Liver (tissue), 8 donors: ENCODE measurements at regions not wholly inside any gene's neighbourhood (a gene's known extent, or its start where the extent isn't known, plus 50 kb on each side); places are given as distances from the start of the nearest gene placed in this dataset.

Experiments
- DNase-seq: peaks from one replicate; pipeline ENCODE4 v3.0.0-alpha.2; 2017; ENCODE audit warnings: low spot score
- H3K27ac ChIP-seq, 2 donors: one replicate each; pipeline ENCODE4 v1.7.0; 2013; ENCODE audit warnings: inconsistent platforms in 2 of 2, low read length in 2 of 2, control low read depth in 1 of 2, low read depth in 1 of 2, mild to moderate bottlenecking in 1 of 2
- H3K27me3 ChIP-seq, 4 donors: one replicate each; pipeline versions ENCODE4 v1.6.1 to v1.7.0; 2013; ENCODE audit warnings: low read length in 3 of 4, inconsistent platforms in 1 of 4, mild to moderate bottlenecking in 1 of 4, moderate library complexity in 1 of 4; ENCODE audit not compliant: control insufficient read depth in 4 of 4, insufficient read depth in 4 of 4
- H3K36me3 ChIP-seq, 4 donors: one replicate each; pipeline versions ENCODE4 v1.6.1 to v1.7.0; 2013; ENCODE audit warnings: low read length in 3 of 4, mild to moderate bottlenecking in 3 of 4, low read depth in 1 of 4, moderate library complexity in 1 of 4; ENCODE audit not compliant: control insufficient read depth in 4 of 4, insufficient read depth in 3 of 4
- H3K4me1 ChIP-seq, 4 donors: one replicate each; pipeline versions ENCODE4 v1.6.1 to v1.7.0; 2013; ENCODE audit warnings: low read length in 3 of 4, mild to moderate bottlenecking in 3 of 4, moderate library complexity in 1 of 4; ENCODE audit not compliant: control insufficient read depth in 4 of 4, insufficient read depth in 4 of 4
- H3K4me3 ChIP-seq, 3 donors: one replicate each; pipeline versions ENCODE4 v1.6.1 to v1.7.0; 2013; ENCODE audit warnings: low read length in 3 of 3, control low read depth in 1 of 3, low read depth in 1 of 3, mild to moderate bottlenecking in 1 of 3
- H3K9ac ChIP-seq, 2 donors: one replicate each; pipeline ENCODE4 v1.7.0; 2013; ENCODE audit warnings: low read length in 2 of 2, mild to moderate bottlenecking in 2 of 2, moderate library complexity in 2 of 2, control low read depth in 1 of 2, low read depth in 1 of 2
- H3K9me3 ChIP-seq, 4 donors: one replicate each; pipeline versions ENCODE4 v1.6.1 to v1.7.0; 2013; ENCODE audit warnings: low read length in 3 of 4; ENCODE audit not compliant: control insufficient read depth in 4 of 4
- EGR1 ChIP-seq, 2 donors: IDR thresholded peaks; 2 replicates each; pipeline ENCODE4 v1.6.1; 2016 to 2018; ENCODE audit warnings: antibody characterized with exemption in 2 of 2, low read depth in 2 of 2
- HNF4G ChIP-seq: IDR thresholded peaks from 2 replicates; pipeline ENCODE4 v1.6.1; 2016; ENCODE audit warnings: antibody characterized with exemption
- SP1 ChIP-seq: IDR thresholded peaks from 2 replicates; pipeline ENCODE4 v1.6.1; 2018; ENCODE audit warnings: antibody characterized with exemption, mild to moderate bottlenecking
- TAF1 ChIP-seq: conservative IDR thresholded peaks from 2 replicates; pipeline ENCODE4 v1.6.1; 2016; ENCODE audit warnings: antibody characterized with exemption, mild to moderate bottlenecking
- WGBS: extraction: QIAGEN DNeasy Blood & Tissue Kit; methylation state at CpG from one replicate; pipeline ENCODE4 v1.1.7; 2013; 5-methylcytosine and 5-hydroxymethylcytosine counted together
- TF ChIP-seq, protein P1 (sequence below): IDR thresholded peaks from 2 replicates; pipeline ENCODE4 v1.6.1; 2016; ENCODE audit warnings: antibody characterized with exemption
- TF ChIP-seq, protein P2 (sequence below): fragments of 150-350 bp; IDR thresholded peaks from 2 replicates; pipeline ENCODE4 v1.5.1; 2017; ENCODE audit warnings: improper control_type of control experiment, low read depth, low read length; ENCODE audit not compliant: missing input control
- TF ChIP-seq, protein P3 (sequence below): IDR thresholded peaks from 2 replicates; pipeline ENCODE4 v1.6.1; 2016; ENCODE audit warnings: antibody characterized with exemption
- TF ChIP-seq, protein P4 (sequence below): IDR thresholded peaks from 2 replicates; pipeline ENCODE4 v1.6.1; 2016; ENCODE audit warnings: antibody characterized with exemption, mild to moderate bottlenecking
- TF ChIP-seq, protein P5 (sequence below): IDR thresholded peaks from 2 replicates; pipeline ENCODE4 v1.6.1; 2016; ENCODE audit warnings: antibody characterized with exemption
- donor health status: healthy.
- donor health status: healthy.
- donor health status: healthy.
- donor health status: healthy.
- donor health status: healthy.

DNA sequence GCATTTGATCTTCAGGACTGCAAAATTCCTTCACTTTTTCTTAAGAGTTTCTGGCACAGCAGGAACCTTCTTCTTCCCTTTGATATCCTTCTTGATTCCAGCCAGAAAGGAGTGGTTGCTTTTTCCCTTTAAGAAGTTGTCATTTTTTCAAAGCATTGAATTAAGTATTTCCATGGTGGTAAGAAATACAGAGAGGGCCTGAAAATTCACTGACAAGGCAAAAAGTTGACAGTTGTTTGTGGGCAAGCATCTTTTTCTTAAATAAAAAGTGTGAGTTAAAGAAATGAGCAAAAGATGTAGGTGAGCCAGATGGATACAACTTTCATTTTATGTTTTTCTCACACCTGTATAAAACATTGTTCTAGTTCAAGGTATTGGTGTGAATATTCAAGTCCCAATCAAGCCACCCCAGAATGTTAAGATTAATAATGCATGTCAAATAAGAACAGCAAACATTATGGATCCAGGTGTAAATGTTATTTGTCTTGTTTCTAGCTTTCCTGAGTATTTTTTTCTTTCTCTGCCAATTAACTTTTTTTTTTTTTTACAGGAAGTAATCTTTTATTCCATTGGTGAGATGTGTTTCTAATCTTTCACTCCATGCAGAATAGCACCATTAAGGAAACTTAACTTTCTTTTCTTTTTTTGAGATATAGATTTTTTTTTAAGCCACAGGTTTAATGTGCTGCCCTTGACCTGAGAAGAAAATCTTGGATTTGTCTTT lies 334.3 kb upstream of the SEMA3A start:
- no peak for DNase-seq
- Histone ChIP-seq H3K36me3 (no peaks in the 10 kb centered on the region), H3K9me3 (no peaks in the 10 kb centered on the region), H3K27me3 (peaks cover 0 to 3% (median 1%) of the 10 kb centered on the region in 4 donors), H3K27ac (no peak overlapping the region), H3K9ac (no peak overlapping the region), H3K4me1 (no peaks in the 10 kb centered on the region), H3K4me3 (no peak overlapping the region)
- TF ChIP-seq EGR1 (IDR thresholded peaks at IDR 0.05; ENCODE audit: low read depth in 2 of 2) (no peak), TAF1 (no peak)
- TF ChIP-seq, protein P1, sequence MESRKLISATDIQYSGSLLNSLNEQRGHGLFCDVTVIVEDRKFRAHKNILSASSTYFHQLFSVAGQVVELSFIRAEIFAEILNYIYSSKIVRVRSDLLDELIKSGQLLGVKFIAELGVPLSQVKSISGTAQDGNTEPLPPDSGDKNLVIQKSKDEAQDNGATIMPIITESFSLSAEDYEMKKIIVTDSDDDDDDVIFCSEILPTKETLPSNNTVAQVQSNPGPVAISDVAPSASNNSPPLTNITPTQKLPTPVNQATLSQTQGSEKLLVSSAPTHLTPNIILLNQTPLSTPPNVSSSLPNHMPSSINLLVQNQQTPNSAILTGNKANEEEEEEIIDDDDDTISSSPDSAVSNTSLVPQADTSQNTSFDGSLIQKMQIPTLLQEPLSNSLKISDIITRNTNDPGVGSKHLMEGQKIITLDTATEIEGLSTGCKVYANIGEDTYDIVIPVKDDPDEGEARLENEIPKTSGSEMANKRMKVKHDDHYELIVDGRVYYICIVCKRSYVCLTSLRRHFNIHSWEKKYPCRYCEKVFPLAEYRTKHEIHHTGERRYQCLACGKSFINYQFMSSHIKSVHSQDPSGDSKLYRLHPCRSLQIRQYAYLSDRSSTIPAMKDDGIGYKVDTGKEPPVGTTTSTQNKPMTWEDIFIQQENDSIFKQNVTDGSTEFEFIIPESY: no peak
- TF ChIP-seq, protein P2, sequence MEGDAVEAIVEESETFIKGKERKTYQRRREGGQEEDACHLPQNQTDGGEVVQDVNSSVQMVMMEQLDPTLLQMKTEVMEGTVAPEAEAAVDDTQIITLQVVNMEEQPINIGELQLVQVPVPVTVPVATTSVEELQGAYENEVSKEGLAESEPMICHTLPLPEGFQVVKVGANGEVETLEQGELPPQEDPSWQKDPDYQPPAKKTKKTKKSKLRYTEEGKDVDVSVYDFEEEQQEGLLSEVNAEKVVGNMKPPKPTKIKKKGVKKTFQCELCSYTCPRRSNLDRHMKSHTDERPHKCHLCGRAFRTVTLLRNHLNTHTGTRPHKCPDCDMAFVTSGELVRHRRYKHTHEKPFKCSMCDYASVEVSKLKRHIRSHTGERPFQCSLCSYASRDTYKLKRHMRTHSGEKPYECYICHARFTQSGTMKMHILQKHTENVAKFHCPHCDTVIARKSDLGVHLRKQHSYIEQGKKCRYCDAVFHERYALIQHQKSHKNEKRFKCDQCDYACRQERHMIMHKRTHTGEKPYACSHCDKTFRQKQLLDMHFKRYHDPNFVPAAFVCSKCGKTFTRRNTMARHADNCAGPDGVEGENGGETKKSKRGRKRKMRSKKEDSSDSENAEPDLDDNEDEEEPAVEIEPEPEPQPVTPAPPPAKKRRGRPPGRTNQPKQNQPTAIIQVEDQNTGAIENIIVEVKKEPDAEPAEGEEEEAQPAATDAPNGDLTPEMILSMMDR: no peak

DNA sequence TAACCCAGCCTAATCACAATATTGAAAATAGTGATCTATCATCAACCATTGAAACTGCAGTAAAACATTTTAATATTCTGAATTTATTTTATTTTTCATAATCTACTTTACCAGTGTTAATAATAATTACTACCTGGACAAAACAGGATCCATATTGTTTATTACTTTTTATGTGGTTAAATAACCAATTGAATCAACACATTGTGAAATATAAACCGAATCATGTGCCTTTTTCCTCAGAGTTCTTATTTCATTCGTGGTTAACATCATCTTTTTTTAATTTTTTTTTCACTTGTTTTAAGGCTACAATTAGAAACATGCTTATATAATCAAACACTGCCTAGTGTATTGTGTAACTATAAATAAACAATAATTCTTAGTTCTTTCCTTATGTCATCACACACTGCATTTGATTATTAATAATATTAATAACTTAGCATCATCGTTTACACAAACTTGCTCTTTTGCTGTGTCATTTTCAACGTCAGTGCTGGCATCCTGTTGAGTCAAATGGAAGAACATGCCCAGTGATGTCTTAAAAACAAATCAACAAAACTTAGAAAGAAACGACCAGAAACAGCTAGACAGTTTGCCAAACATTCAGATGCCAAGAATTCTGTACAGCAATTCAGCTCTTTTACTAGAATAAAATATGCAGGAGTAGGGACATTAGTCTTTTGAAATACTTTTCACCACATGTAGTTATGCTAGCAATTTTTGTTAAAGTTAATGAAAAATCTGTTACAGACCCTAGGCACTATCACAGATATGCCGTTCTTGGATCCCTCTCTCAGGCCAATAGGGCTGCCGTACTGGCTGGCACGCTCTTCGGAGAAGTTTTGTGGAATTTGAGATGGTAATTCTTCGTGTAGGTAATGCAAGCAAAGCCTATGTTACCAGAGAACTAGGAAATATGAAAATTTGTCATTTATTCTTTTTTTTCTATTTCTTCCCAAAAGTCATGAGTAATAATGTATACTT lies 330.4 kb upstream of the SEMA3A start:
- H3K4me1 ChIP-seq: no peaks in the 10 kb centered on the region
- no peak for DNase-seq
- no peak overlapping the region for H3K4me3 ChIP-seq
- H3K27me3 ChIP-seq: peaks cover 0 to 3% (median 0%) of the 10 kb centered on the region in 4 donors
- H3K9ac ChIP-seq: no peak overlapping the region
- no peaks in the 10 kb centered on the region for H3K36me3 ChIP-seq
- H3K27ac ChIP-seq: no peak overlapping the region
- TF ChIP-seq, protein P2: no peak
- no peak for TF ChIP-seq HNF4G
- WGBS: 61% methylated on average over 10 of the region's 10 CpGs
- peaks cover 0 to 5% (median under 1%) of the 10 kb centered on the region in 4 donors for H3K9me3 ChIP-seq

DNA sequence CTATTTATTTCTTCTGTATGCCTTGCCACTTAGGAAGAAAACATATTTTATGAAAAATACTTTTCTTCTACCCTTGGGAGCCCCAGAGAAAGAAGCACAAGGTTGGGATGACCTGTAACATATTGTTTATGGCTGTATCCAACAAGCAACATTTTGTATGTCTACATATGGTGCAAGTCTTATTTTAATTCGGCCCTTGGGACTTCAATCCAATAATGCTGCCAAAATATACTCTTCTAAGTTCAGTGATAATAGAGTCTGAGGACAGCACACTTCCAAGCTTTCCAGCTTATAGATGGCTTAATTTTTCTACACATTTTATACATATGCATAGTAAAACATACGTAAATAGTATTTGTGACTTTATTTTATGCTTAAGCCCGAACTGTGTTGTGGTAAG lies 318.5 kb upstream of the SEMA3A start:
- no peak overlapping the region for H3K9ac ChIP-seq
- H3K27me3 ChIP-seq: no peaks in the 10 kb centered on the region
- H3K9me3 ChIP-seq: no peaks in the 10 kb centered on the region
- no peak for DNase-seq
- H3K27ac ChIP-seq: no peak overlapping the region
- no peak overlapping the region for H3K4me3 ChIP-seq
- H3K4me1 ChIP-seq: no peaks in the 10 kb centered on the region
- WGBS: 67% methylated on average over 3 of the region's 3 CpGs
- H3K36me3 ChIP-seq: no peaks in the 10 kb centered on the region
- TF ChIP-seq HNF4G (no peak), SP1 (no peak), TAF1 (no peak), EGR1 (IDR thresholded peaks at IDR 0.05; ENCODE audit: low read depth in 2 of 2) (no peak)
- TF ChIP-seq, protein P3, sequence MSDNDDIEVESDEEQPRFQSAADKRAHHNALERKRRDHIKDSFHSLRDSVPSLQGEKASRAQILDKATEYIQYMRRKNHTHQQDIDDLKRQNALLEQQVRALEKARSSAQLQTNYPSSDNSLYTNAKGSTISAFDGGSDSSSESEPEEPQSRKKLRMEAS: no peak
- TF ChIP-seq, protein P4, sequence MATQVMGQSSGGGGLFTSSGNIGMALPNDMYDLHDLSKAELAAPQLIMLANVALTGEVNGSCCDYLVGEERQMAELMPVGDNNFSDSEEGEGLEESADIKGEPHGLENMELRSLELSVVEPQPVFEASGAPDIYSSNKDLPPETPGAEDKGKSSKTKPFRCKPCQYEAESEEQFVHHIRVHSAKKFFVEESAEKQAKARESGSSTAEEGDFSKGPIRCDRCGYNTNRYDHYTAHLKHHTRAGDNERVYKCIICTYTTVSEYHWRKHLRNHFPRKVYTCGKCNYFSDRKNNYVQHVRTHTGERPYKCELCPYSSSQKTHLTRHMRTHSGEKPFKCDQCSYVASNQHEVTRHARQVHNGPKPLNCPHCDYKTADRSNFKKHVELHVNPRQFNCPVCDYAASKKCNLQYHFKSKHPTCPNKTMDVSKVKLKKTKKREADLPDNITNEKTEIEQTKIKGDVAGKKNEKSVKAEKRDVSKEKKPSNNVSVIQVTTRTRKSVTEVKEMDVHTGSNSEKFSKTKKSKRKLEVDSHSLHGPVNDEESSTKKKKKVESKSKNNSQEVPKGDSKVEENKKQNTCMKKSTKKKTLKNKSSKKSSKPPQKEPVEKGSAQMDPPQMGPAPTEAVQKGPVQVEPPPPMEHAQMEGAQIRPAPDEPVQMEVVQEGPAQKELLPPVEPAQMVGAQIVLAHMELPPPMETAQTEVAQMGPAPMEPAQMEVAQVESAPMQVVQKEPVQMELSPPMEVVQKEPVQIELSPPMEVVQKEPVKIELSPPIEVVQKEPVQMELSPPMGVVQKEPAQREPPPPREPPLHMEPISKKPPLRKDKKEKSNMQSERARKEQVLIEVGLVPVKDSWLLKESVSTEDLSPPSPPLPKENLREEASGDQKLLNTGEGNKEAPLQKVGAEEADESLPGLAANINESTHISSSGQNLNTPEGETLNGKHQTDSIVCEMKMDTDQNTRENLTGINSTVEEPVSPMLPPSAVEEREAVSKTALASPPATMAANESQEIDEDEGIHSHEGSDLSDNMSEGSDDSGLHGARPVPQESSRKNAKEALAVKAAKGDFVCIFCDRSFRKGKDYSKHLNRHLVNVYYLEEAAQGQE: no peak
- TF ChIP-seq, protein P5, sequence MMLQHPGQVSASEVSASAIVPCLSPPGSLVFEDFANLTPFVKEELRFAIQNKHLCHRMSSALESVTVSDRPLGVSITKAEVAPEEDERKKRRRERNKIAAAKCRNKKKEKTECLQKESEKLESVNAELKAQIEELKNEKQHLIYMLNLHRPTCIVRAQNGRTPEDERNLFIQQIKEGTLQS: no peak
- TF ChIP-seq, protein P2: no peak
